ENCODE measurements at regions not wholly inside any gene's neighbourhood (a gene's known extent, or its start where the extent isn't known, plus 50 kb on each side); places are given as distances from the start of the nearest gene placed in this dataset.

DNA sequence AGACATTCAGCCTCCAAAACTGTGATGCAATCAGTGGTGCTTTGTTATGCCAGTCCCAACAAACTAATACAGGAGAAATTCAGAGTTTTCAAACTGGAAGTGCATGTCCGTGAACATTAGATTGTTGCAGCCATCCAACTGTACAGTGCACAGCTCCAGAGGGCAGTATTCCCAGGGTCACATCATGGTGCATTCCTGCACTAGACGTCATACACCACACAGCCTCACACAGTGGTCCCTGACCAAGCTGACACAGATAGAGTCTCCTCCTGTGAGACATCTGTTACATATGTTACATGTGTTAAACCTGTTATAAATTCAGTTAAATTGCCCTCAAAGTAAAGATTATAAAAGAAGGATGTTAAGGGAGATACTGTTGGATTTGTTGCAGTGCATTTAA is 209.0 kb downstream of the LRRN1 start:
- Histone ChIP-seq H3K36me3 (no peaks in the 10 kb centered on the region), H3K27me3 (no peaks in the 10 kb centered on the region), H3K4me3 (no peak overlapping the region), H3K27ac (no peak overlapping the region), H3K4me1 (no peaks in the 10 kb centered on the region), H3K9me3 (no peaks in the 10 kb centered on the region)
- intact Hi-C loops (cut with DNase I; ENCODE audit: low total_unique reads), result no loop called here
- 75 to 93% (median 87%) methylated on average over 2 of the region's 2 CpGs for WGBS, 5 donors
- DNase-seq, result no peak
- no peak for TF ChIP-seq POLR2AphosphoS5 (IDR thresholded peaks at IDR 0.05)
- TF ChIP-seq, protein P1, sequence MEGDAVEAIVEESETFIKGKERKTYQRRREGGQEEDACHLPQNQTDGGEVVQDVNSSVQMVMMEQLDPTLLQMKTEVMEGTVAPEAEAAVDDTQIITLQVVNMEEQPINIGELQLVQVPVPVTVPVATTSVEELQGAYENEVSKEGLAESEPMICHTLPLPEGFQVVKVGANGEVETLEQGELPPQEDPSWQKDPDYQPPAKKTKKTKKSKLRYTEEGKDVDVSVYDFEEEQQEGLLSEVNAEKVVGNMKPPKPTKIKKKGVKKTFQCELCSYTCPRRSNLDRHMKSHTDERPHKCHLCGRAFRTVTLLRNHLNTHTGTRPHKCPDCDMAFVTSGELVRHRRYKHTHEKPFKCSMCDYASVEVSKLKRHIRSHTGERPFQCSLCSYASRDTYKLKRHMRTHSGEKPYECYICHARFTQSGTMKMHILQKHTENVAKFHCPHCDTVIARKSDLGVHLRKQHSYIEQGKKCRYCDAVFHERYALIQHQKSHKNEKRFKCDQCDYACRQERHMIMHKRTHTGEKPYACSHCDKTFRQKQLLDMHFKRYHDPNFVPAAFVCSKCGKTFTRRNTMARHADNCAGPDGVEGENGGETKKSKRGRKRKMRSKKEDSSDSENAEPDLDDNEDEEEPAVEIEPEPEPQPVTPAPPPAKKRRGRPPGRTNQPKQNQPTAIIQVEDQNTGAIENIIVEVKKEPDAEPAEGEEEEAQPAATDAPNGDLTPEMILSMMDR (IDR thresholded peaks at IDR 0.05), result no peak
- no peak for TF ChIP-seq EP300 (IDR thresholded peaks at IDR 0.05)
- TF ChIP-seq POLR2A (IDR thresholded peaks at IDR 0.05), result no peak

DNA sequence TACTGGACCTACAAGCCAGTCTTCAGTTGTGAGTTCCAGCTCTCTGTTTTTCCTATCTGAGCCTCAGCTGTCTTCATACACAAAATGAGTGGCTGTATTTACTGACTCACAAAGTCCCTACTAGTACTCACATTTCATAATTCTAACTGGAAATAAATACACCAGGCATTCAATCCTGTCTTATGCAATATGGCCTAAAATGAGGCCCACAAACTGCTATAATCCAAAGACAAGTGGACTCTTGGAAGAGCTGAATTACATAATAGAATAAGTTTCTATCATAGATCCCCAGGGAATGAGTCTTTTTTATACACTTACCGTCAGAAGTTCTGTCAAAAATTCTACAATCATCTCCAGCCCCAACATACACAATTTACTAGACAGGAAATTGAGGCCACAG is 211.9 kb downstream of the LRRN1 start:
- no peaks in the 10 kb centered on the region for H3K27me3 ChIP-seq
- DNase-seq, result no peak
- H3K4me3 ChIP-seq, result no peak overlapping the region
- H3K4me1 ChIP-seq, result no peaks in the 10 kb centered on the region
- no peak overlapping the region for H3K27ac ChIP-seq
- intact Hi-C loops (cut with DNase I; ENCODE audit: low total_unique reads), result no loop called here
- 61 to 74% (median 71%) methylated on average over 1 of the region's 1 CpG for WGBS, 5 donors
- TF ChIP-seq, protein P1 (IDR thresholded peaks at IDR 0.05), result no peak
- TF ChIP-seq POLR2AphosphoS5 (IDR thresholded peaks at IDR 0.05) (no peak), POLR2A (IDR thresholded peaks at IDR 0.05) (no peak), EP300 (IDR thresholded peaks at IDR 0.05) (no peak)
- H3K36me3 ChIP-seq, result no peaks in the 10 kb centered on the region
- no peaks in the 10 kb centered on the region for H3K9me3 ChIP-seq

- Histone ChIP-seq H3K36me3 (no peaks in the 10 kb centered on the region), H3K27ac (no peak overlapping the region), H3K27me3 (no peaks in the 10 kb centered on the region), H3K4me3 (no peak overlapping the region), H3K4me1 (no peaks in the 10 kb centered on the region), H3K9me3 (peaks cover 0 to 11% (median 2%) of the 10 kb centered on the region in 4 donors)
- no peak for DNase-seq
- WGBS, 5 donors, result 58 to 78% (median 72%) methylated on average over 2 of the region's 2 CpGs
- no peak for TF ChIP-seq POLR2AphosphoS5 (IDR thresholded peaks at IDR 0.05)
- TF ChIP-seq POLR2A (IDR thresholded peaks at IDR 0.05), result no peak
- TF ChIP-seq, protein P1 (IDR thresholded peaks at IDR 0.05), result no peak
- no peak for TF ChIP-seq EP300 (IDR thresholded peaks at IDR 0.05)
- intact Hi-C loops (cut with DNase I; ENCODE audit: low total_unique reads), result no loop called here
Measured at GRCh38 chr3:4015426-4015825, 216.2 kb downstream of the LRRN1 start.

- no peaks in the 10 kb centered on the region for H3K27me3 ChIP-seq
- H3K36me3 ChIP-seq, result no peaks in the 10 kb centered on the region
- no peaks in the 10 kb centered on the region for H3K4me1 ChIP-seq
- intact Hi-C loops (cut with DNase I; ENCODE audit: low total_unique reads), result no loop called here
- no peak overlapping the region for H3K27ac ChIP-seq
- H3K9me3 ChIP-seq, result peaks cover 0 to 11% (median 2%) of the 10 kb centered on the region in 4 donors
- DNase-seq, result no peak
- H3K4me3 ChIP-seq, result no peak overlapping the region
- 40 to 57% (median 48%) methylated on average over 1 of the region's 1 CpG for WGBS, 5 donors
- TF ChIP-seq EP300 (IDR thresholded peaks at IDR 0.05) (no peak), POLR2AphosphoS5 (IDR thresholded peaks at IDR 0.05) (no peak)
- TF ChIP-seq, protein P1 (IDR thresholded peaks at IDR 0.05), result no peak
Measured at GRCh38 chr3:4019501-4019900, 220.3 kb downstream of the LRRN1 start.
